ENCODE measurements at regions not wholly inside any gene's neighbourhood (a gene's known extent, or its start where the extent isn't known, plus 50 kb on each side); places are given as distances from the start of the nearest gene placed in this dataset.

- Histone ChIP-seq H3K9me3 (no peaks in the 10 kb centered on the region), H3K27ac (no peak overlapping the region), H3K27me3 (peaks cover 98% of the 10 kb centered on the region), H3K4me1 (ENCODE audit: control insufficient read depth in 1 of 2, insufficient read depth in 1 of 2, low read depth in 1 of 2, low read length in 1 of 2) (no peaks in the 10 kb centered on the region), H3K4me3 (ENCODE audit: low read depth in 1 of 2, low read length in 1 of 2) (no peak overlapping the region), H3K36me3 (no peaks in the 10 kb centered on the region)
- TF ChIP-seq CTCF (IDR thresholded peaks at IDR 0.05) = no peak
Observed at GRCh38 chr14:54219261-54220070, 177.3 kb upstream of the CDKN3 start.

- Histone ChIP-seq H3K36me3 (no peaks in the 10 kb centered on the region), H3K4me1 (ENCODE audit: control insufficient read depth in 1 of 2, insufficient read depth in 1 of 2, low read depth in 1 of 2, low read length in 1 of 2) (no peaks in the 10 kb centered on the region), H3K4me3 (ENCODE audit: low read depth in 1 of 2, low read length in 1 of 2) (no peak overlapping the region), H3K27me3 (peaks cover 98% of the 10 kb centered on the region), H3K9me3 (no peaks in the 10 kb centered on the region), H3K27ac (no peak overlapping the region)
- TF ChIP-seq CTCF (IDR thresholded peaks at IDR 0.05) = no peak
Observed at GRCh38 chr14:54220071-54220703, 176.6 kb upstream of the CDKN3 start.

GRCh38 chr14:54220704-54221431 is 175.9 kb upstream of the CDKN3 start:
- Histone ChIP-seq H3K4me1 (ENCODE audit: control insufficient read depth in 1 of 2, insufficient read depth in 1 of 2, low read depth in 1 of 2, low read length in 1 of 2) (no peaks in the 10 kb centered on the region), H3K27ac (no peak overlapping the region), H3K4me3 (ENCODE audit: low read depth in 1 of 2, low read length in 1 of 2) (no peak overlapping the region), H3K36me3 (no peaks in the 10 kb centered on the region), H3K27me3 (peaks cover 100% of the 10 kb centered on the region), H3K9me3 (no peaks in the 10 kb centered on the region)
- TF ChIP-seq CTCF (IDR thresholded peaks at IDR 0.05) = no peak

- Histone ChIP-seq H3K27ac (no peak overlapping the region), H3K27me3 (peaks cover 99% of the 10 kb centered on the region), H3K4me1 (ENCODE audit: control insufficient read depth in 1 of 2, insufficient read depth in 1 of 2, low read depth in 1 of 2, low read length in 1 of 2) (no peaks in the 10 kb centered on the region), H3K36me3 (no peaks in the 10 kb centered on the region), H3K4me3 (ENCODE audit: low read depth in 1 of 2, low read length in 1 of 2) (no peak overlapping the region), H3K9me3 (no peaks in the 10 kb centered on the region)
- no peak for TF ChIP-seq CTCF (IDR thresholded peaks at IDR 0.05)
Observed at GRCh38 chr14:54221432-54221803, 175.4 kb upstream of the CDKN3 start.

- Histone ChIP-seq H3K27ac (no peak overlapping the region), H3K9me3 (no peaks in the 10 kb centered on the region), H3K27me3 (peaks cover 93% of the 10 kb centered on the region), H3K4me1 (ENCODE audit: control insufficient read depth in 1 of 2, insufficient read depth in 1 of 2, low read depth in 1 of 2, low read length in 1 of 2) (no peaks in the 10 kb centered on the region), H3K36me3 (no peaks in the 10 kb centered on the region), H3K4me3 (ENCODE audit: low read depth in 1 of 2, low read length in 1 of 2) (no peak overlapping the region)
- no peak for TF ChIP-seq CTCF (IDR thresholded peaks at IDR 0.05)
Observed at GRCh38 chr14:54221971-54222370, 174.8 kb upstream of the CDKN3 start.
